GM18511 (cell line): ENCODE measurements at regions not wholly inside any gene's neighbourhood (a gene's known extent, or its start where the extent isn't known, plus 50 kb on each side); places are given as distances from the start of the nearest gene placed in this dataset.
"Not testable (repeated sequence)": the region's sequence is repeated elsewhere in the genome, so short reads cannot be mapped to it uniquely, and the experiment has no call there.

Experiments
- ATAC-seq: cut with Tn5 transposase; IDR thresholded peaks from one replicate; pipeline ENCODE4 v1.9.1; 2021; ENCODE audit warnings: mild to moderate bottlenecking, moderate library complexity; ENCODE audit not compliant: unreplicated experiment

DNA sequence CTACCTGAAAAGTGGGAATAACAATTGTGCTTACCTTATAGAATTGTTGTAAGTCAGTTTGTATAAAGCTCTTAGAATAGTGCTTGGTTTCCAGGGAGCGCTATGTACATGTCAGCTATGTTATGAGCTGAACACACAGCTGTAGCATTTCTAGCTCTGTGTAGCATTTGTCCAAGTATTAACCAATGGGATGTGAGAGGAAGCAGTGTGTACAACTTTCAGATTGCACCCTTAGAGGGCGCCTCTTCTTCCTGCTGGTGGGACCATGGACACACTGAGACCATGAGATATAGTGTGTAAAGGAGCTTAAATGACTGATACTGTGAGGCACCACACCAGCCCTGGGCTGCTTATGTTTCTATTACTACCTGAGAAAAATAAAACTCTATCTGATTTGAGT, 380.2 kb downstream of the LNPK start:
- no peak for ATAC-seq

DNA sequence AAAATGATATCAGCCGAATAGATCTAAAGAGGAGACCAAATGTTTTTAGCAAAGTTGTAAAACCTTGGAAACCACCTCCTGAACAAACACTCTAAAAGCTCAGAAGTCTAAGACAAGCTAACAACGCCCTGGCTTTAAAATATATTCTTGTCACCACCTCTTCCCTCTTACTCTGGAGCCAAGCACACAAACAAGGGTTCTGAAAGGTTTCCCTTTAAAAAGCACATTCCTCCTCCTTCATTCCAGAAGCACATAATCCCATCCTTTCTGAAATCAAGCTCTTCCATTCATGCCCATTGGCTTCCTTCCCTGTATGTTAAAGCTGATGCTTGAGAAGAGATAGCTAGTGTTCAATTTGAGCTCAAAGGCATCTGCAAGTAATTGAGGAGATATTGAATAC, 382.0 kb downstream of the LNPK start:
- ATAC-seq: no peak

DNA sequence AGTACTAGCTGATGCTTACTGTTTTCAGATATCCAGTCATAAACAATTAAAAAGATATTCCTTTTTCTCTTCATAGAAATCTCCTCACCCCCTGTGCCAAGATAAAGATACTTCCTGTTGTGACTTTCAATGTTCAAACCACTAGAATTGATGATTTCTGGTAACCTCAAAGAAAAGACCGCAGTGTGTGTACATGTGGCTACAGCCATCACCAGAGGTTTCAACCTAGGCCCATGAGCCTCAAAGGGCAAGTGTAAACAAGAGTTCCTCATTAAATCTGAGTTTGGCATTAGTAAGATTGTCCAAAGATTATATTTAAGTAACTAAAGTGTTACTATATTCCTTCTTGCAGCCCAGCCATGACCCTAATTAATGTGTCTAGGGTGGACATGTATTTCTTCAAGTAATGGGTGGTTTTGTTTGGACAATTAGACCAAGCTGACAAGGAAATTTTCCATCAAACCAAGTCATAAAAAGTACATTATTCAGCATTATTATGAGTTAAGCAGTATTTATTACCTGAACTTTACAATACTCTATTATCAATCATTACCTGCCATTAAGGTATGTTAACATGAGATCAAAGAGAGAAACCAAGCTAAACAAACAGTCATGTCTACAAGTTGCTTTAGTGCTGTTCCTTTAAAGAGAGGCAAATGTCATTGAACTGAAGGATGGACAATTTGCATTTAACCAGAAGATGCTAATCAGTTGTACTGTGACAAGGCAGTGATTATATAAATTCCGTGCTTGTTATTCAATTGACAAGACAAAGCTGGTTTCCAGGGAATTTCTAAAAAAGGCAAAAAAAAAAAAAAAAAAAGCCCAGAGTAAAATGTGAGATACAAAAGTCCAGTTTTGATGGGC, 382.7 kb downstream of the LNPK start:
- no peak for ATAC-seq

DNA sequence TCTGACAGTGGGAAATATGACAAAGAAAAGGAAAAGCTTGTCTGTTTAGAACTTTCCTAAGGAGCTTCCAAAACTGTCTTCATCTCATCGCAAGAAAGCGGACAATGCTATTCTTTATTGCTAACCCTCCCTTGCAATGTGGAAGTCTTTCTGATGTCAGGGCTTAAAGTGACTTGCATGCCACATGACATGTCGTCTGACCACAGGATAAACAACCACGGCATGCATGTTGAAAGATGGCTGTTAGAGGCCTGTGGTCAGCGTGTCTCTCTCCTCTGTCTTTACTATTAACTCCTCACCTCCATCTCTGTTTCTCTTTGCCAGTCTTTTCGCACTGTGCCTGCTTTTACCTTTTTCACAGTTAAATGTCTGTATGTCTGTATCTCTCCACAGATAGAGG, 389.8 kb downstream of the LNPK start:
- ATAC-seq: no peak

DNA sequence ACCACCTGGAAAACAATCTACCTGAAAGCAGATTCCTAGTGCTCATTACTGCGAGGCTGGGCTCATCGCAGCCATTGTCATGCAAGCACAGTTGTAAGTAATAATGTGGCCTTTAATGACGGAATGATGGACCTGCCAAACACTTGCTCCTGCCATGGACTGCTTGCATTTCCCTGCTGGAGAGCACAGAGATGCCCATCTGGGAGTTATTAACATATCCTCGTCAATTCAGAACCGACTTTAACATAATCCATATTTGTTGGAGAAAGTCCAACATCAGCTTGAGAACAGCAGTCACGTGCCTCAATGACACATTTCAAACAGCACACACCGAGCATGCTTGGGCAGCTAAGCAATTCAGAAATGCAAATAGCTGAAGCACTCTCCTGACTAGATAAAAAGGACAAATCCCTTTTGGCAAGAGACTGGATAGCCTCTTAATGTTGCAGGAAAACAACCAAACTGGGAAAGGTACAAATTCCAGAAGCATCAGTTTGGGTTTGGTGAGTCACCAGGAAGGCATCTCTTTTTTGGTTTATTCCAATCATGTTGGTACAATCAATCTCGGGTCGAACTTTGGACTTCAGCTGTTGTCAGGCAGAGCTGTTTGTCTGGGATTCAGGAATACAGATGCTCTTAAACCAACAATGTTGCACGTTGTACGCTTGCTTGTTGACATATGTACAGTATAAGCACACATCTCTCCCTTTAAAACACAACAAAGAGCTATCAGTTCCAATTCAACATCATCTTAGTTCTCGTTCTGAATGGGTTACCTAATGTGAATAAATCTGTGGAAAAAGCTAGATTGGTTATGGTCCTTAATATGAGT, 395.8 kb downstream of the LNPK start:
- ATAC-seq: no peak

DNA sequence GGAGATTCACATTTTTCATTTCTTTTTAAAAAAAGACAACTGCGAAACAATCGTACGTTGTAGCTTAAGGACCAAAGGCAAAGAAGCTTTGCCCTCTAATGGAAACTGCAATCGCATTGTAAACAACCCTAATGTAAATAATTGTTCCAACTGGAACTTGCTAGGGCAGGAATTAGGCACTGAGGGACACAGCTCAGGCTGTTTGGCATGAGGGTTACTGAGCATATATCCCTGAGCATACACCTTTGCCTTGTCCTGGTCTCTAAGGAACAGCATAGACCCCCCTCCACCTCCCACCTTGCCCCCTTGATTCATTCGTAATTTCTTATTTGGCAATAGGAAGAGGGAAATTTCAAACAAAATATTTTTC, 396.4 kb downstream of the LNPK start:
- ATAC-seq: no peak

DNA sequence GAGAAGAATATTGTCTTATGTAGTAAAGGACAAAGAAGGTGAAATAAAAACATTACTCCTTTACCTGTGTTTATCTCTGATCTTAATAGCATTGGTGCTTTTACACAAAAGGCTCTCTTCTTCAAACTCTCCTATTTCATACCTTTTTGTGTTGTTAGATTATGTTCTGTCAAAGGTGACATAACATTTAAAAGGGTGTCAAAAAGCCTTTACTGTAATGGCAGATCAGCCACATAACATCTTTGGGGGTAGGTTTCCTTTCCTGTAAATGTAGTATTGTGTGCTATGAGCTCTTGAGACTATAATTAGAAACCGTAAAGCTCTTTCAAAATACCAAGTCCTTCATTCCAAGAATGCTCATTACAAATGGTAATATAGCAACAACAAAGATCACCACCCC, 400.1 kb downstream of the LNPK start:
- no peak for ATAC-seq

DNA sequence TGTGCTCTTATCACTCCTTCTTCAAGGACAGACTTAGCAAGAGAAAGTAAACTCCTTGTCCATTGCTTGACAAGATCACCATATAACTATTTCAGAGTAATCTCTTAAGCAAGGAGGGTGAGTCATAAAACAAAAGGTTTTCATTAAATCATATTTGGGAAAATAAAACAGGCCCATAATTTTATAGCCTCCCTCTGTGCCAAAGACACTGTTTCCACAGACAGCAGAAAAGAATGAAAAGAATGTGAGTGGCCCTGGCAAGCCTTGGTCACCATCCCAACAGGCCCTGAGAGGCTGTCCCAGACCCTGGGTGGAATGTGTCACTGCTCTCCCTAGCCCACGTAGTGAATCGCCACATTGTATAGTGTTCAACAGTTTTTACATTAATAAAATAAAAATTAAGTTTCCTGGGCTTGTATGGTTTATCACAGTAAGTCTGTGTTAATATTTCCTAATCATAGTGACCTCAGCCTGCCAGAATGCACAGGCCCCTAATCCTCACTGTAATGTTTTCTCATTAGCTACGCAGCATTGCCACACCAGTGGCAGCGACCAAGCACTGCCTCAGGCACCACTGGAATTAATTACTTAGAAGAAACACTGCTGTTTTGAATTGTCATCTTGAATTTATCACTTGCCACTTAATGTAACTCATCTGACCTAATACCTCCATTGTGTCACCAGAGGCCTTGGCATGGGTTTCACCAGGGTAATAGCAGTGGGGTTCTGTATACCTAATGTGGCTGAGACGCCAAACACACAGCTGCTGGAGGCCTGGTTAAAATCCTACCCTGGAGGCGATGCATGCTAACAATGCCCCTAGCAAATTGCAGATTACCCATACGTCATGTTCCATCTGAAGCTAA, 401.9 kb downstream of the LNPK start:
- ATAC-seq: no peak

DNA sequence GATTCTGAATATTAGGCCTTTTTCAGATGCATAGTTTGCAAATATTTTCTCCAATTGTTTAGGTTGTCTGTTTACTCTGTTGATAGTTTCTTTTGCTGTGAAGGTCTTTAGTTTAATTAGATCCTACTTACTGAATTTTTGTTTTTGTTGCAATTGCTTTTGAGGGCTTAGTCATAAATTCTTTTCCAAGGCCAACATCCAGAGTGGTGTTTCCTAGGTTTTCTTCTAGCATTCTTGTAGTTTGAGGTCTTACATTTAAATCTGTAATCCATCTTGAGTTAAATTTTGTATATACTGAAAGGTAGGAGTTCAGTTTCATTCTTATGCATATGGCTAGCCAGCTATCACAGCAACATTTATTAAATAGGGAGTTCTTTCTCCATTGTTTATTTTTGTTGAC, 404.8 kb downstream of the LNPK start:
- ATAC-seq: no peak

DNA sequence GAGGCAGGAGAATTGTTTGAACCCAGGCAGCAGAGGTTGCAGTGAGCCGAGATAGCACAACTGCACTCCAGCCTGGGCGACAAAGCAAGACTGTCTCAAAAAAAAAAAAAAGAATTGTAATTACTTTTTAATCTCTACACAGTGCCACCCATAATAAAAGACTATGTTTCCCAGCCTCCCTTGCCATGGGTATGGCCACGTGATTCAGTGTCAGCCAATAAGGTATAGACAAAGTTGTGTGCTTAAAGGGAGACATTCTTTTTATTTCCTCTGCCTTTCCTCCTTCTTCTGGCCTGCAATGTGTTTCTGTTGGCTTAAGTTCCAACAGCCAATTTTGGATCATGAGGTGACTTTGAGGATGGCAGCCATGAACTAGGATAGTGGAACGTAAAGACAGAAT, 406.9 kb downstream of the LNPK start:
- ATAC-seq: no peak

DNA sequence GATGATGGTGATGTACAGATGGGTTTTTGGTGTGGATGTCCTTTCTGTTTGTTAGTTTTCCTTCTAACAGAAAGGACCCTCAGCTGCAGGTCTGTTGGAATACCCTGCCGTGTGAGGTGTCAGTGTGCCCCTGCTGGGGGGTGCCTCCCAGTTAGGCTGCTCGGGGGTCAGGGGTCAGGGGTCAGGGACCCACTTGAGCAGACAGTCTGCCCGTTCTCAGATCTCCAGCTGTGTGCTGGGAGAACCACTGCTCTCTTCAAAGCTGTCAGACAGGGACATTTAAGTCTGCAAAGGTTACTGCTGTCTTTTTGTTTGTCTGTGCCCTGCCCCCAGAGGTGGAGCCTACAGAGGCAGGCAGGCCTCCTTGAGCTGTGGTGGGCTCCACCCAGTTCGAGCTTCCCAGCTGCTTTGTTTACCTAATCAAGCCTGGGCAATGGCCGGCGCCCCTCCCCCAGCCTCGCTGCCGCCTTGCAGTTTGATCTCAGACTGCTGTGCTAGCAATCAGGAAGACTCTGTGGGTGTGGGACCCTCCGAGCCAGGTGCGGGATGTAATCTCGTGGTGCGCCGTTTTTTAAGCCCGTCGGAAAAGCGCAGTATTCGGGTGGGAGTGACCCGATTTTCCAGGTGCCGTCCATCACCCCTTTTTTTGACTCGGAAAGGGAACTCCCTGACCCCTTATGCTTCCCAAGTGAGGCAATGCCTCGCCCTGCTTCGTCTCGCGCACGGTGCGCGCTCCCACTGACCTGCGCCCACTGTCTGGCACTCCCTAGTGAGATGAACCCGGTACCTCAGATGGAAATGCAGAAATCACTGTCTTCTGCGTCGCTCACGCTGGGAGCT, 408.2 kb downstream of the LNPK start:
- ATAC-seq: not testable (repeated sequence)

DNA sequence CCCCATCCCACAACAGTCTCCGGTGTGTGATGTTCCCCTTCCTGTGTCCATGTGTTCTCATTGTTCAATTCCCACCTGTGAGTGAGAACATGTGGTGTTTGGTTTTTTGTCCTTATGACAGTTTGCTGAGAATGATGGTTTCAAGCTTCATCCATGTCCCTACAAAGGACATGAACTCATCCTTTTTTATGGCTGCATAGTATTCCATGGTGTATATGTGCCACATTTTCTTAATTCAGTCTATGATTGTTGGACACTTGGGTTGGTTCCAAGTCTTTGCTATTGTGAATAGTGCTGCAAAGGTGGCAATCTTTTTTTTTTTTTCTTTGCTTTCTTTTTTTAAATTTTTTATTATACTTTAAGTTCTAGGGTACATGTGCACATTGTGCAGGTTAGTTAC, 406.7 kb upstream of the ATP5MC3 start:
- not testable (repeated sequence) for ATAC-seq

DNA sequence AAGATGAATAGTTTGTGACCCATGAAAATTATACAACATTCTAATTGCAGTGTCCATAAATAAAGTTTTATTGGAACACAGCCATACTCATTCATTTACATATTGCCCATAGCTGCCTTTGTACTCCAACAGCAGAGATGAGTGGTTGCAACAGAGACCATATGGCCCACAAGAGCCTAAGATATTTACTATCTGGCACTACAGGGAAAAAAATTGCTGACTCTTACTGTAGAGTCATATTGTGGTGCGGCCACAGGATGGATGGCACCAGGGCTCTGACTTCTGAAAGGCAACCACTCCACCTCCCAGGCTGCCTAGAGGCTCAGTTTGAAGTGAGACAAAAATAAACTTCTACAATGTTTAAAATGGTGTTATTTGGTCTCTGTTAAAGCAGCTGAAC, 404.0 kb upstream of the ATP5MC3 start:
- ATAC-seq: no peak

DNA sequence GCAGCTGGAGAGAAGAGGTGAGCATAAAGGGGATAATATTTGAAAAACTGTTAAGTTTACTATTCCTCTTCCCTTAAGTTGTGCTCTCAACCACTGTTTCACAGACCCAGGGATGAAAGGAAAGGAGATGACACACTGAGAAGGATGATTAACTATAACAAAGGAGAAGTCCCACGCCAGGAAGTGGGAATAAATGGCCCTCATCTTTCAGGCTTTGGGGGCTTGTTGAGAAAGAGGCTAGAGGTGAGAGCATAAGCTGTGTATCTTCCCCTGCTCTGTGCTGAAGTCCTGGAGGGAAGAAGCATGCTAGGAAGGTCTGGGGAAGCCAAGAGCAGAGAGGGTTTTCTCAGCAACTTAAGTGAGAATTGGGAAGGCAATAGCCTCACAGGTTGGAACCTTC, 399.1 kb upstream of the ATP5MC3 start:
- ATAC-seq: no peak

DNA sequence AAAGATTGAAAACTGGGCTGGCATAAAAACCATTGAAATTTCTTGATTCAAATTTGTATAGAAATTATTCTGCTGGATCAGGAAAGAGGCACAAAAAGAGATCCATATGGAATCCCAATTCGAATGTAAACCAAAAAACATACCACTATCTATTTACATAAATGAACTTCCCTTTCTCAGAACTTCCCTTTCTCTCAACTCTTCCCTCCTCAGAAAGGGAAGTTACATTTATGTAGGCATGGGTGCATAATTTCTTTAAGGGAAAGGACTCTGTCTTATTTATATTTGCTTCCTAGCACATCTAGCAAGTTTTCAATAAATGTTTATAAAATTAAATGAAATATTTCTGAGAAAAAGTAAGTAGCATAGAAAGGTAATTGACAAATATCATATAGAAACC, 398.1 kb upstream of the ATP5MC3 start:
- ATAC-seq: no peak

DNA sequence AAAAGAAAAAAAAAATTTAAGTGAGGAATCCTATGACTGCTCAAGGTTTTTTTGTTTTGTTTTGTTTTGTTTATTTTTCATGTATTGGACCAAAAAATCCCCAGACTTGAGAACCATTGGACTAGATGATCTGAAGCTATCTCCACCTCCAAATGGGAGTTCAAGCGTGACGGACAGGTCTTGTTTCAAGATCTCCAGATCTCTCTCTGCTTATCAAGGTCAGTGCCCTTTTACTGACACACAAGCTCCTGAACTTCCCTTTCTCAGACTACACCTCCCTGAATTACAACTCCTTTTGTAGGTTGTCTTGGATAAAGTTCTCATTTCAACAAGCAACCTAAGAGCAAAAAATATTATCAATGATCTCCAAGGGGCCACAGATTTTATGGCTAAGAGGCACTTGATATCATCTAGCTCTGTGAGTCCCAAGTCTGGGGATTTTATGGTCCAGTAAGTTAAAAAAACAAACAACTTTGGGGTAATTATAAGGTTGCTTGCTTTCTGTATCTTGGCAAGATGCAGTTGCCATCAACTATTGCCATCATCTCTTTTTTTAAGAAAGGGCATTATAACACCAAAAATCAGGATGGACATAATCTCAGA, 396.0 kb upstream of the ATP5MC3 start:
- no peak for ATAC-seq

DNA sequence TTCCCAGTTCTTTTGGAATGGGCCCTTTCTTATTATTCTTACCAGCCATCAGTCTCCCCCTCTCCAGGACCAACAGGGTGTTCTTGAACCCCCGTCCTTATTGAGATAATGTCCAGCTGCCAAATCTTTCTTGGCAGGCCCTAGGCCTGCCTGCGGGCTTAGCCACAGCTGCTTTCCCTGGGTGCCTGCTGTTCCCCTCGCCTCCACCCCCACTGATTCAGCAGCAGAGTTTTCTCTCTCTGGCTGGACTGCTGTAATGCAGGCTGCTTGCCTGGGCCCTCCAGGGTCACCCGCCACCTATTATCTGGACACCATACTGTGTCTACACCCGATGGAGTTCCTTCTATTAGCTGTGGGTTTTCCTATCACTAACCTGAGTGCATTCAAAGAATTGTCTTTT, 395.4 kb upstream of the ATP5MC3 start:
- no peak for ATAC-seq

DNA sequence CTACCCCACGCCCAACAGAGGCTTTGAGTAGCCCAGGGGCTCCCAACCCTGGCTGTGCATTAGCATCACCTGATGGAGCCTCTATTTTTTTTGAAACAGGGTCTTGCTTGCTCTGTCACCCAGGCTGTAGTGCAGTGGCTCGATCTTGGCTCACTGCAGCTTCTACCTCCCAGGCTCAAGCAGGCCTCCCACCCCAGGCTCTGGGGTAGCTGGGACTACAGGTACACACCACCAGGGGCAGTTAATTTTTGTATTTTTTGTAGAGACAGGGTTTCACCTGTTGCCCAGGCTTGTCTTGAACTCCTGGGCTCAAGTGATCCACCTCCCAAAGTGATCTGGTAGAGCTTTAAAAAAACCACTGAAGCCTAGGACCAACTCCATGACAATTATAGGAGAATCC, 394.8 kb upstream of the ATP5MC3 start:
- no peak for ATAC-seq

DNA sequence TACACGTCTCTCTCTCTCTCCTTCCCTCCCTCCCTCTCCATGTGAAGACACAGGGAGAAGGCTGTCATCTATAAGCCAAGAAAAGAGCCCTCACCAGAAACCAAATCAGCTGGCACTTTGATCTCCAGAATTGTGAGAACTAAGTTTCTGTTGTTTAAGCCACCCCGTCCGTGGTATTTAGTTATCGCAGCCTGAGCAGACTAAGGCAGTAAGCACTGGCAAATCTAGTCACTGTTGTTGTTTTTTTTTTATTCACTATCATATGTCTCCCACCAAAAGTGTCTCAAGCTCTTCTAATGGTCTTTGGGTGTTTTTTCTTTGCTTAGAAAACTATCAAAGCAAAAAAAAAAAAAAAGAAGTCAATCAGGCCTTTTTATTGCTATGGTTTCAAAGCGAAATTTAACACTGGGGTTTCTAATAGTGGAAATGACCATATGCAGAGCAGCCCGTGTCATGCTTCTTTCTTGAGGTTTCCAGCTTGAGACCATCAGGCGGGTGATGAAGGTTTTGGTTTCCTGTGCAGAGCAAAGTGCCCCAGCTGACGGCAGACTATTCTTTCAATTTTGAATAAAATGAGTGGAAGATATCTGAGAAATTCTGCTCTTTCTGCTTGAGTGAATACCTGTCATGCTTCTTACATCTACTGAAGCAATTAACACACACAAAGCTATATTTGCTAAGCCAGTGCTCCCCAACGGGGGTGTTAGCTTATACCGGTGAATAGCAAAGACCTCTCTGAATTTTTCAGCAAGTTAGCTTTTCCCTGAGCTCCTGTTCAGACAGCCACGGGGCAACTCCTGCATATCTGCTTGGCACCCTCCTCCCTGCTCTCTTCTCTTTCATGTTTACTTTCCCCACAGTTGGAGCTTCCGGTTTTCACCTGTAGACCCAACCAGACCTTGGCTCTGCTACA, 394.1 kb upstream of the ATP5MC3 start:
- ATAC-seq: peak; percentile 98
